Gastrocnemius medialis (tissue), 4 donors: ENCODE measurements at regions not wholly inside any gene's neighbourhood (a gene's known extent, or its start where the extent isn't known, plus 50 kb on each side); places are given as distances from the start of the nearest gene placed in this dataset.

Experiments
- ATAC-seq, 2 donors: fragments of 150-250 bp; one replicate each; pipeline ENCODE4 v1.9.1; 2016
- DNase-seq, 2 donors: peaks; one replicate each; pipeline ENCODE4 v3.0.0-alpha.2; 2019
- H3K27ac ChIP-seq, 4 donors: fragments of 200-600 bp; sonication (generic); 1 replicate in 1 of 4; 2 replicates in 3 of 4; pipeline ENCODE4 v1.5.1; 2016 to 2018; ENCODE audit warnings: mild to moderate bottlenecking in 2 of 4, moderate library complexity in 1 of 4
- H3K27me3 ChIP-seq, 3 donors: fragments of 200-600 bp; sonication (generic) in 2 of 3; 1 replicate in 1 of 3; 2 replicates in 2 of 3; pipeline versions ENCODE4 v1.5.1 to v1.6.0; 2016 to 2019; ENCODE audit warnings: mild to moderate bottlenecking in 1 of 3, moderate library complexity in 1 of 3
- H3K36me3 ChIP-seq, 2 donors: fragments of 200-600 bp; sonication (generic) in 1 of 2; one replicate each; pipeline ENCODE4 v1.5.1; 2017 to 2018
- H3K4me1 ChIP-seq, 2 donors: fragments of 200-600 bp; sonication (generic) in 1 of 2; one replicate each; pipeline ENCODE4 v1.5.1; 2016 to 2017; ENCODE audit warnings: mild to moderate bottlenecking in 2 of 2
- H3K4me3 ChIP-seq, 4 donors: fragments of 200-600 bp; sonication (generic) in 3 of 4; 1 replicate in 1 of 4; 2 replicates in 3 of 4; pipeline ENCODE4 v1.5.1; 2016 to 2019; ENCODE audit warnings: mild to moderate bottlenecking in 2 of 4
- H3K9me3 ChIP-seq, 3 donors: fragments of 200-600 bp; sonication (generic) in 2 of 3; 1 replicate in 1 of 3; 2 replicates in 2 of 3; pipeline ENCODE4 v1.5.1; 2016 to 2019
- CTCF ChIP-seq, 5 experiments: fragments of 450-650 bp in 3 of 5; fragments of 200-600 bp in 2 of 5; sonication (generic) in 2 of 5; IDR thresholded peaks in 4 of 5; conservative IDR thresholded peaks in 1 of 5; 1 replicate in 4 of 5; 2 replicates in 1 of 5; pipeline ENCODE4 v1.5.1; 2016 to 2019; ENCODE audit warnings: antibody characterized with exemption in 5 of 5, mild to moderate bottlenecking in 3 of 5, moderate library complexity in 3 of 5
- POLR2A ChIP-seq, 2 donors: fragments of 450-650 bp; IDR thresholded peaks; one replicate each; pipeline ENCODE4 v1.6.1; 2017; ENCODE audit warnings: antibody characterized with exemption in 2 of 2, mild to moderate bottlenecking in 2 of 2, moderate library complexity in 2 of 2
- in situ Hi-C, 4 donors: fragments of 200-750 bp; cut with MboI; loops; one replicate each; pipeline versions ENCODE4 v1.15.0 to v1.8.0; 2017; ENCODE audit warnings: low sequenced_read_pairs in 4 of 4
- intact Hi-C: fragments of 100-400 bp; cut with DNase I; formaldehyde crosslinking; loops from one replicate; pipeline ENCODE4 v1.15.1; 2023; ENCODE audit warnings: low total_unique reads

- no peaks in the 10 kb centered on the region for H3K27me3 ChIP-seq
- no peak overlapping the region for H3K4me3 ChIP-seq
- DNase-seq = no peak
- no peaks in the 10 kb centered on the region for H3K4me1 ChIP-seq
- intact Hi-C loops (no loop called here), in situ Hi-C loops (no loop called here)
- no peak overlapping the region for H3K27ac ChIP-seq
- no peak for TF ChIP-seq CTCF (IDR thresholded peaks at IDR 0.05 in 4 of 5, conservative IDR thresholded peaks at IDR 0.05 in 1 of 5)
- no peak for TF ChIP-seq POLR2A (IDR thresholded peaks at IDR 0.05)
- no peaks in the 10 kb centered on the region for H3K9me3 ChIP-seq
- ATAC-seq = no peak
- H3K36me3 ChIP-seq = no peaks in the 10 kb centered on the region
Observed at GRCh38 chr2:106294182-106294581, 100.1 kb upstream of the UXS1 start.

GRCh38 chr2:106293271-106293783, 99.2 kb upstream of the UXS1 start:
- Histone ChIP-seq H3K27me3 (no peaks in the 10 kb centered on the region), H3K9me3 (no peaks in the 10 kb centered on the region), H3K27ac (no peak overlapping the region), H3K4me3 (no peak overlapping the region), H3K4me1 (no peaks in the 10 kb centered on the region), H3K36me3 (no peaks in the 10 kb centered on the region)
- TF ChIP-seq CTCF (IDR thresholded peaks at IDR 0.05 in 4 of 5, conservative IDR thresholded peaks at IDR 0.05 in 1 of 5) (no peak), POLR2A (IDR thresholded peaks at IDR 0.05) (no peak)
- no peak for ATAC-seq
- DNase-seq = no peak
- intact Hi-C loops (no loop called here), in situ Hi-C loops (no loop called here)

- in situ Hi-C loops (no loop called here), intact Hi-C loops (no loop called here)
- H3K4me3 ChIP-seq = no peak overlapping the region
- no peaks in the 10 kb centered on the region for H3K27me3 ChIP-seq
- DNase-seq (no peak), ATAC-seq (no peak)
- H3K36me3 ChIP-seq = no peaks in the 10 kb centered on the region
- TF ChIP-seq POLR2A (IDR thresholded peaks at IDR 0.05) (no peak), CTCF (IDR thresholded peaks at IDR 0.05 in 4 of 5, conservative IDR thresholded peaks at IDR 0.05 in 1 of 5) (no peak)
- no peaks in the 10 kb centered on the region for H3K4me1 ChIP-seq
- no peaks in the 10 kb centered on the region for H3K9me3 ChIP-seq
- H3K27ac ChIP-seq = no peak overlapping the region
Observed at GRCh38 chr2:106292627-106293026, 98.5 kb upstream of the UXS1 start.

GRCh38 chr2:106288873-106289272, 94.8 kb upstream of the UXS1 start:
- TF ChIP-seq POLR2A (IDR thresholded peaks at IDR 0.05) (no peak), CTCF (IDR thresholded peaks at IDR 0.05 in 4 of 5, conservative IDR thresholded peaks at IDR 0.05 in 1 of 5) (no peak)
- no peak for DNase-seq
- no peaks in the 10 kb centered on the region for H3K27me3 ChIP-seq
- intact Hi-C loops = no loop called here
- ATAC-seq = no peak
- no peaks in the 10 kb centered on the region for H3K36me3 ChIP-seq
- no peaks in the 10 kb centered on the region for H3K9me3 ChIP-seq
- in situ Hi-C loops = no loop called here
- H3K4me1 ChIP-seq = no peaks in the 10 kb centered on the region
- no peak overlapping the region for H3K4me3 ChIP-seq
- no peak overlapping the region for H3K27ac ChIP-seq

- TF ChIP-seq POLR2A (IDR thresholded peaks at IDR 0.05) (no peak), CTCF (IDR thresholded peaks at IDR 0.05 in 4 of 5, conservative IDR thresholded peaks at IDR 0.05 in 1 of 5) (no peak)
- Histone ChIP-seq H3K36me3 (no peaks in the 10 kb centered on the region), H3K9me3 (no peaks in the 10 kb centered on the region), H3K27ac (no peak overlapping the region), H3K4me3 (no peak overlapping the region), H3K4me1 (no peaks in the 10 kb centered on the region), H3K27me3 (peaks cover 0 to 7% (median 0%) of the 10 kb centered on the region in 3 donors)
- intact Hi-C loops = no loop called here
- DNase-seq (no peak), ATAC-seq (no peak)
- in situ Hi-C loops = no loop called here
Observed at GRCh38 chr2:106285237-106285829, 91.2 kb upstream of the UXS1 start.
